T-helper 22 cell (primary cell): ENCODE measurements at regions not wholly inside any gene's neighbourhood (a gene's known extent, or its start where the extent isn't known, plus 50 kb on each side); places are given as distances from the start of the nearest gene placed in this dataset.

Experiments
- DNase-seq: peaks from one replicate; pipeline ENCODE4 v3.0.0-alpha.2; 2020; ENCODE audit warnings: low read depth

DNA sequence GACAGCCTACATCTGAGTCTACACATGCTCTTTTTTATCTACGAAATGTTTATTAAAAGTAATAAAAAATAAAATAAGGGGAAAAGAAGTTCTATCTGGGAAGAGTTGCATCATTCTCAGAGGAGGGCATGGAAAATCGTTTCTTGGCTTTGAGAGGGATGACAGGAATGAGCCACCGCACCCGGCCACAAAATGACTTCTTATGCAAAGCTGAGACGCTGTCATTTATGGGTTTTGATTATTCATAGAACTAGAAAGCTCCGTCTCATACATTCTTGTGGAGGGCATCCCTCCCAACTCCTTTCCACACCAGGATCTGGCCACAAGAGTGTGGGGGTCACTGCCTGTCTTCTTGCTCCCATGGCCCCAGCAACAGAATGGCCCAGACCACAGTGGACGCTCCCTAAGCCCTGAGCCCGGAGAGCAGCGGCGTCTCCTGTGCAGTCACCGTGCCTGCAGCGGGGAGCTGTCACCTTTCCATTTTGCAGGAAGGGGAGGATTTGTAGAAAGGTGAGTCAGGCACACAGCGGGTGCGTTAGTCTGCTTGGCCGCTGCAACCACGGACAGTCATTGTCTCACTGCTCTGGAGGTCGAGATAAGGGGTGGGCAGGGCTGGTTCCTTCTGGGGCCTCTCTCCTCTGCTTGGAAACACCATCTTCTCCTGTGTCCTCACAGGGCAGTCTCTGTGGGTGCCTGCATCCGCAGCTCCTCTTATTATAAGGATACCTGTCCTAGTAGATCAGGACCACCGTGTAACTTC is 1388.7 kb downstream of the BRD1 start:
- no peak for DNase-seq

- no peak for DNase-seq
These were observed 1389.6 kb downstream of the BRD1 start for GRCh38 chr22:48438096-48438495.

GRCh38 chr22:48436201-48436931 is 1391.3 kb downstream of the BRD1 start:
- DNase-seq: no peak

GRCh38 chr22:48434868-48435250 is 1392.8 kb downstream of the BRD1 start:
- no peak for DNase-seq

DNA sequence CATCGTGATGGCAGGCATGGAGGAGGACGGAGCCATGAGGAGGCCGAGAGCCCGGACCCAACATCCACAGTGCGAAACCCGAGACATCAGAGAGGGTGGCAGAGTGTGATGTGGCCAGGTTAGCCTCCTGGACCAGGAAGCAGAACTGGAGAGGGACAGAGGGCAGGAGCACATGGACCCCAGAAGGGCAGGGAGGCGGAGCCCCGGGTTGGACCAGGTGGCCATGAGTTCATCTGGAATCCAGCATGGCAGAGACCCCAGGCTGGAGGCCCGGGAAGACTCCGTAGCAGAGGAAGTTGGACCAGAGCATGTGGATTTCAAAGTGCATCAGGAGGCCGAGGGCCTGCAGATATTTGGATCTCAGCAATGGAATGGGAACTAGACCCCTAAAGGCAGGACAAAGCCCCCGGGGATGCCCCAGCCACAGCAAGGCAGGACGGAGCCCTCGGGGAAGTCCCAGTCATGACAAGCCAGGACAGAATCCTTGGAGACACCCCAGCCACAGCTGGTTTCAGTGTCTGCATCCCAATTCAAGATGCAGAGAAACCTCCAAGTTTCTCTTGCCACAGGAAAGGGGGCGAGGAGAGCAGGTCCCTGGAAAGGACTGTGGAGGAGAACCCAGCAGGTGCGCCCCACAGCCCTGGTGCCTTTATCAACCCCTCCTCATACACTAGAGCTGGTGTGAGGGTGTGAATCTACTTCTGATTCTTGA is 1393.4 kb downstream of the BRD1 start:
- DNase-seq: no peak

DNA sequence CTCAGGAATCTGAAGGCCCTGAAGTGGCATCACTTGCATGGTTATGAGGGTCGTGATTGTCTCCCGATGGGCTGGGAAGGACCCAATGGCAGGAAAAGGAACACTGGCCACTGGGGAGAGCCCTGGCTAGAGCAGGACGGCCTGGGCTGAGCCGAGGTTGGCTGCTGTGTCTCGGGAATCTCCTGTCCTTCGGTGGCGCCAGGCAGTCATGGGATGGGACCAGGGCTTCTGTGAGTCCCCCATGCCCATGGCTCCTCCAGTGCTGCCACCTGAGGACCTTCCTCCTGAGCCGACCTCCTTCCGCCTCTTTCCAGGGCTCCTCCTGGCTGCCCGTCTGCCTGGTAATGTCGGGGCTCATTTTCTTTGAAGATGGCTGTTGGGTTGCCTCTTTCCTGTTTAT is 1394.0 kb downstream of the BRD1 start:
- no peak for DNase-seq

- no peak for DNase-seq
These were observed 1394.7 kb downstream of the BRD1 start for GRCh38 chr22:48432781-48433518.

DNA sequence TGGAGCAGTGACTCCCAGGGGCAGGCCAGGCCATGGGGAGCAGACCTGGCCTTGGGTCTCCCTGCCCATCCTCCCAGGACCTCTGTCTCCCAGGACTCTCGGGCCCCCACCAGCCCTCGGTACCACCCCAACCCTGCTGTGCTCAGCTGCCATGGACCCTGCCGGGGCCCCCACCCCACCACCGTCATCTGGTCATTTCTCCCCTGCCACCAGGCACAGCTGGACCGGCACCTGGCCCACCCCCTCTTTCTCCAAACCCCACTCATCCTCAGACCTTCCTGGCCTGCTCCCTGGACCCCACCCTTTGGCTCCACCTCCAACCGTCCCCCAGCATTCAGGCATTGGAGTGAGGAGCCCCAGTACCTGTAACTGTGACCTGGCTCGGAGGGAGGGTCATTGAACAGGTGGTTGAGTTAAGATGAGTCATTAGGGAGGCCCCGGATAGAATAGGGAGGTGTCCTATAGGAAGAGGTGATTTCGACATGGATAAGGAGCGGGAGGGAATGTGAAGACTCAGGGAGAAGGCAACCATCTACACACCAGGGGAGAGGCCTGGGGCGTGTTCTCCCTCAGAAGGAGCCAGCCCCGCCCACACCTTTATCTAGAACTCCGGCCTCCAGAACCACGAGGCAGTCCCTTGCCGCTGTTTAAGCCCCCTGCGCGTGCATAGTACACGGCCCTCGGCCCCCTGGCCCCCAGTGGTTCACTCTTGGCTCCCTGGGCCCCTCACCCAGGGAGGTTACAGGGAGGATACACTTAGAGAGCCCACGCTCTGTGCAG is 1395.9 kb downstream of the BRD1 start:
- DNase-seq: no peak

DNA sequence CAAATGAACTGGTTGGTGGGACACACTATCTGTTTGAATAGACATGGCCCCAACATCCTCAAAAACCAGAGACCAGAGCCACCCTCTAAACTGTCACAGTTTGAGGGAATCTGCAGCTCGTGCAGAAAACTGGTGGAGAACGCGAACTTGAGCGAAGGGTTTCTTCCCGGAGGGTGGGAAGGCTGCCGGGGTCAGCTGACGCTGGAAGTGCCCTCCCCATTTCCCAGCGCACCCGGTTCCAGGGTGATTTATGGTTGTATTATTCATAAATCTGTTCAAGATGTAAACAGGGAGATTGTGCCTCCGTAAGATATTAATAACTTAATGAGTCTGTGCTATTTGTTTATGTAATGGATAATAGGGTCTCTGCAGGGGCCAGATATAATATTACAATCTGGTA is 1396.7 kb downstream of the BRD1 start:
- DNase-seq: no peak

DNA sequence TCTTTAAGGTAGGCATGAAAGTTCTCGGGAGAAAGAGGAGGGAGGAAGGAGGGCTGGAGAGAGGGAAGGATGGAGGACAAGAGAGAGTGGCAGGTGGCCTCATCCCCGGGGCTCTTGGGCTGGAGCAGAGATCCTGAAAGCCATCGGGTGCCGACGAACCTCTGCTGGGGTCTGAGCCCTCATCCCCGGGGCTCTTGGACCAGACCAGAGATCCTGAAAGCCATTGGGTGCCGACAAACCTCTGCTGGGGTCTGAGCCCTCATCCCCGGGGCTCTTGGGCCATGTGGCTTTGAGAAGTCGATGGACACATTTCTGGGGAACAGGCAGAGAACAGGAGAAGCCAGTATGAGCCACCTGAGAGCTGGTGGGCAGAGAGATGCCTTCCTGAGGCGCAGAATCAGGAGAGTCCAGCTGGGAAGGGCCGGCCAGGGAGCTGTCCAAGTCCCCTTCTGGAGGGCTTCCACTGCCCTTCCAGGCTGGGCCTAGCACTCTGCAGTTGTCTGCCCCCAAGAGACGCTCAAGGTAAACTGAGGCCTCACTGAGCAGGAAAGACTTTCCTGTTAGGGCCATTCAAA is 1398.1 kb downstream of the BRD1 start:
- no peak for DNase-seq

DNA sequence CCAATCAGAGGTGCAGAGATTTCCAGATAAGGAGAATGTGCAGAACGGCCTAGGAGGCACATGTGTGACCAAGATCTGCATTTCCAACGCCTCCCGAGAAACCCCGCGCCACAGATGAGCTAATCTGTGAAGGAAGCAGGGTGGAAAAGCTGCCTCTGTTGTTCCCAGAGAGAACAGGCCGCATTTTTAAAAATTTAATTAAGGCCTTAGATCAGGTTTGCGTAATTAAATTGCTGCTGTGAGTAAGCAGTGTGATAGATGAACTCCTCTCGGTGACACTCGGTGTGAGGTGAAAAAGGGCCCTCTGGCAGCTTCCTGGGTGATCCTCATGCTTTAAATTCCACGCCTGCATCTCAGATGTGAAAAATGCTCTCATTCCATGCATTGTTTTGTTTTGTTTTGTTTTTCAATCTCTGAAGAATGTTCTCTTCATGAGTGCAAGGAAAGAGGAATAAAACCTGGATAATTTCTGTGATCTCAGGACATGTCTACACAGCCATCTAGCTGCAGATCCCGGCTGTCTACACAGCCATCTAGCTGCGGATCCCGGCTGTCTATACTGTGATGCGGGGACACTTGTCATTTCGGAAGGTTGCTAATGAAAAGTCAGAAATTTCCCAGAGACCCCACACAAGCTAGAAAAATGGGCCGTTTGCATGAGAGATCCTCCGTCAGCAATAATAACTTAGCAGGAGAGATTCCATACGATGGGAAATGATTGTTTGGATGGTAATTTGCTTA is 1398.9 kb downstream of the BRD1 start:
- no peak for DNase-seq

- no peak for DNase-seq
These were observed 1399.9 kb downstream of the BRD1 start for GRCh38 chr22:48427731-48428211.

DNA sequence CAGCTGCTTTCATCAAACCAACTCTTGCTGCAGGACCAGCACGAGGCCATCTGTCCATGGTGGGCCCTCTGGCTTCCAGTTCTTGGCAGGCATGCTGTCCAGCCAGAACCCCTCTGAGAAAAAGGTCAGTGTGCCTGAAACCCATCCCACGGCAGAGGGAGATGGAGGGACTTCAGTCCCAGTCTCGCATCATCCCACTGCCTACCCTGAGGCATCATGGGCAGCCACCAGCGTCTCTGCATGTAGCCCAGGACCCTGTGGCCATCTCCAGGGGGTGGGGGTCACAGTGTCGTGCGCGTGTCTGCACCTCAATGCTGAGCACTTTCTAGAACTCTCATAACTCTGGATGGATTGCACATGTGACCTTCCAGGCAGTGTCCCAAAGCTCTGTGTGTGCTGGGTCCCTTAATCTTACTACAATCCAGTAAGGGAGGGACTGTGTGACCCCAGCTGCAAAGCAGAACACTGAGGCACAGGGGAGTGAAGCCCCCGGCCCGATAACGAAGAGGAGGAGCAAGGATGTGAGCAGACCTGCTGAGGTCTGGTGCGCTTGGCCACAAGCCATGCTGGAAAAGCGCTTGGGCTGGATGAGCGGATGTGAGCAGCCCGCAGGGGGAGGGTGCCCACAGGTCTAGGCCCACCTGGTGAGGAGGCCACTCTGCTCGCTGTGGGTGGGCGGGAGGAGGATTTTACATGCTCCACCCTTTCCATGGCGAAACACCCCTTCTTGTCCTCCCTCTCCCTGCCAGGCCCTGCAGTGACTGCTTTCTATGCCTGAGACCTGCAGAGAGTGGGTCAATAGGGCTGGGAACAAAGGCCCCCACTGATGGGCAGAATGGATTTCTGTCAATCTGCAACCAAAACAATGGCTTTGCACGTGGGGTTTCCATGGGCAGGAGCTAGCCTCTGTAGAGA is 1401.0 kb downstream of the BRD1 start:
- no peak for DNase-seq

DNA sequence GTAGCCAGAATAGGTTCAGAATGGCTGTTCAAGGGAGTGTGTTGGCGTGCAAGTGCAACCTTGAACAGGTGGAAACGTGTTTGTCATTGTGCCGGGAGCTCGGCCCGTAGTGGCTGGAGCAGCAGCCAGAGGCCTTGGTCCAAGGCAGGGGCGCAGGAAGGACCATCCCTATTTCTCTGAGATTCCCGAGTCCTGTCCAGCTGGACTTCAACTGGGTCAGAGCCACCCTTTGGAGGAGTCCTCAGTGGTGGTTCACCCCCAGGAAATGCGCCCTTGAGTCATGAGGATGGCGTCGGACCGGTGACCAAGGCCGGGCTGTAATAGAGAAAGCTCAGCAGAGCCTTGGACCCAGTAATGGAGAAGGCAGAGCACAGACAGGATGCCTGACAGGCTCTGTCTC is 1402.0 kb downstream of the BRD1 start:
- DNase-seq: no peak

DNA sequence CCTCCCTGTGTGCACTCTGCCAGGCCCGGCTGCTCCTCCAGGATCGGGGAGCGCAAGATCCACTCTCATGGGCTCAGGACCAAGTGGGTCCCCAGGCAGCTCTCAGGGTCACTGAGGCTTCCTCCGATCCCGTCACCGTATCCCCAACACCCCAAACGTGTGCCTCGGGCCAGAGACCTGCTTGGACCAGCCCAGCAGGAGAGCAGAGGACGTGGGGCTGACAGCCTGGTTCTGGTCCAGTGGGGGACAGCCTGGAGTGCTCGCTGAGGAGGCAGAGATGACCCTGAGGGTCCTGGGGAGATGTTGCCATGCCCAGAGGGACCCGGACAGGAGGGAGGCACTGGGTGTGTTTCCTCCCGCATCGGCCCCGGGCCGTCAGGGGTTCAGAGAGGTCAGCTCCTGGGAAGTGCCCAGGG is 1402.6 kb downstream of the BRD1 start:
- no peak for DNase-seq

- no peak for DNase-seq
These were observed 1403.0 kb downstream of the BRD1 start for GRCh38 chr22:48424661-48425060.

DNA sequence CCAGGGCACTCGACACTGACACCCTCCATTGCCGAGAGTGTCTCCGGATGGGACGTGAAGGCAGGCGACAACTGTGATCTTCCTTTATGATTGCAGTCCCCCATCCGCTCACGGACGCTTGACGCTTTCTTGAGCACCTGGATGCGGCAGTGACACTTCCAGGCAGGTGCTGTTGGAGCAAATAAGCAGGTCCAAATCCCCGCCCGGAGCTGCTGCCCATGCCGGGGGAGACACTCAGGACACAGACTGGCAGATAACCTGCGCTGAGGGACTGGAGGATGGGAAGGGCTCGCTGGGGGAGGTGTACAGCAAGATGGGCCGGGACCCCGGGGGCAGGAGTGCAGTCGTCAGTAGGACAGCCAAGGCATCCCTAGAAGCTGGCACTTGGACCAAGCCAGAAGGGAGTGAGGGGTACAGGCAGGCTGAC is 1403.5 kb downstream of the BRD1 start:
- no peak for DNase-seq

GRCh38 chr22:48423481-48423911 is 1404.2 kb downstream of the BRD1 start:
- DNase-seq: no peak

GRCh38 chr22:48422900-48423480 is 1404.7 kb downstream of the BRD1 start:
- DNase-seq: no peak
